Mesenchymal stem cell (in vitro differentiated cells and primary cell): ENCODE measurements at regions not wholly inside any gene's neighbourhood (a gene's known extent, or its start where the extent isn't known, plus 50 kb on each side); places are given as distances from the start of the nearest gene placed in this dataset.
A peak's percentile ranks its signal among the peaks of the same experiment; 100 is the strongest.

Experiments used
- DNase-seq: peaks from one replicate; pipeline ENCODE4 v3.0.0-alpha.2; 2013
- H2AFZ ChIP-seq: one replicate; pipeline ENCODE4 v1.6.1; 2013; ENCODE audit warnings: low read depth, mild to moderate bottlenecking, control low read depth, inconsistent platforms, low read length, moderate library complexity
- H2AK5ac ChIP-seq: 2 replicates; pipeline ENCODE4 v1.6.1; 2013; ENCODE audit warnings: low read length, moderate library complexity, mild to moderate bottlenecking, inconsistent platforms; ENCODE audit not compliant: severe bottlenecking
- H2BK120ac ChIP-seq: one replicate; pipeline ENCODE4 v1.6.1; 2013; ENCODE audit warnings: low read depth, mild to moderate bottlenecking, inconsistent platforms, low read length, moderate library complexity
- H2BK12ac ChIP-seq, 2 experiments: one replicate each; pipeline ENCODE4 v1.6.1; 2013; ENCODE audit warnings: inconsistent platforms in 2 of 2, low read length in 2 of 2, mild to moderate bottlenecking in 2 of 2, moderate library complexity in 2 of 2, control low read depth in 1 of 2
- H2BK15ac ChIP-seq: one replicate; pipeline ENCODE4 v1.6.1; 2013; ENCODE audit warnings: mild to moderate bottlenecking, low read depth, inconsistent platforms; ENCODE audit not compliant: poor library complexity, severe bottlenecking
- H2BK5ac ChIP-seq: 2 replicates; pipeline ENCODE4 v1.6.1; 2013; ENCODE audit warnings: low read depth, mild to moderate bottlenecking, low read length, control low read depth, inconsistent platforms; ENCODE audit not compliant: poor library complexity, severe bottlenecking
- H3K14ac ChIP-seq, 2 experiments: one replicate each; pipeline ENCODE4 v1.6.1; 2013; ENCODE audit warnings: inconsistent platforms in 2 of 2, low read length in 2 of 2, control low read depth in 1 of 2, mild to moderate bottlenecking in 1 of 2, moderate library complexity in 1 of 2
- H3K18ac ChIP-seq, 2 experiments: one replicate each; pipeline ENCODE4 v1.6.1; 2013; ENCODE audit warnings: inconsistent platforms in 2 of 2, low read length in 2 of 2, control low read depth in 1 of 2, low read depth in 1 of 2, mild to moderate bottlenecking in 1 of 2
- H3K23ac ChIP-seq, 2 experiments: one replicate each; pipeline ENCODE4 v1.6.1; 2013; ENCODE audit warnings: inconsistent platforms in 2 of 2, low read length in 2 of 2, mild to moderate bottlenecking in 2 of 2, moderate library complexity in 2 of 2, control low read depth in 1 of 2
- H3K27ac ChIP-seq: 2 replicates; pipeline ENCODE4 v1.5.1; 2013; ENCODE audit warnings: mild to moderate bottlenecking, moderate library complexity, low read length, control low read depth, inconsistent platforms; ENCODE audit not compliant: poor library complexity, severe bottlenecking
- H3K27me3 ChIP-seq, 2 experiments: 2 replicates each; pipeline versions ENCODE4 v1.6.1 to v1.7.0; 2013; ENCODE audit warnings: low read length in 2 of 2, mild to moderate bottlenecking in 2 of 2, moderate library complexity in 2 of 2, control low read depth in 1 of 2, inconsistent platforms in 1 of 2; ENCODE audit not compliant: control insufficient read depth in 1 of 2, insufficient read depth in 1 of 2
- H3K36me3 ChIP-seq, 2 experiments: 2 replicates each; pipeline versions ENCODE4 v1.6.1 to v1.7.0; 2013; ENCODE audit warnings: low read length in 2 of 2, control low read depth in 1 of 2, inconsistent platforms in 1 of 2, low read depth in 1 of 2, mild to moderate bottlenecking in 1 of 2; ENCODE audit not compliant: insufficient read depth in 2 of 2, control insufficient read depth in 1 of 2
- H3K4ac ChIP-seq, 2 experiments: one replicate each; pipeline ENCODE4 v1.6.1; 2013; ENCODE audit warnings: inconsistent platforms in 2 of 2, low read length in 2 of 2, mild to moderate bottlenecking in 2 of 2, moderate library complexity in 2 of 2, control low read depth in 1 of 2, low read depth in 1 of 2
- H3K4me1 ChIP-seq: 2 replicates; pipeline ENCODE4 v1.6.1; 2013; ENCODE audit warnings: low read depth, low read length, control low read depth; ENCODE audit not compliant: control insufficient read depth, insufficient read depth
- H3K4me2 ChIP-seq: 2 replicates; pipeline ENCODE4 v1.6.1; 2013; ENCODE audit warnings: low read length, mild to moderate bottlenecking, inconsistent platforms; ENCODE audit not compliant: poor library complexity, severe bottlenecking
- H3K4me3 ChIP-seq, 2 experiments: 2 replicates each; pipeline versions ENCODE4 v1.5.1 to v1.7.0; 2013; ENCODE audit warnings: low read length in 2 of 2, mild to moderate bottlenecking in 2 of 2, control low read depth in 1 of 2, low read depth in 1 of 2; ENCODE audit not compliant: insufficient read depth in 1 of 2
- H3K79me1 ChIP-seq: replicated peaks from 2 replicates; pipeline ENCODE4 v1.6.1; 2013; ENCODE audit warnings: mild to moderate bottlenecking, control low read depth, low read length, inconsistent platforms; ENCODE audit not compliant: poor library complexity, severe bottlenecking
- H3K9ac ChIP-seq: 2 replicates; pipeline ENCODE4 v1.7.0; 2013; ENCODE audit warnings: mild to moderate bottlenecking, low read length, moderate library complexity
- H3K9me3 ChIP-seq: 2 replicates; pipeline ENCODE4 v1.7.0; 2013; ENCODE audit warnings: mild to moderate bottlenecking, low read length; ENCODE audit not compliant: control insufficient read depth
- H4K8ac ChIP-seq: one replicate; pipeline ENCODE4 v1.6.1; 2013; ENCODE audit warnings: inconsistent platforms, mild to moderate bottlenecking, low read length, moderate library complexity
- H4K91ac ChIP-seq: one replicate; pipeline ENCODE4 v1.6.1; 2013; ENCODE audit warnings: mild to moderate bottlenecking, low read length, inconsistent platforms
- WGBS: methylation state at CpG from one replicate; pipeline ENCODE4 v1.1.7; 2013; ENCODE audit warnings: mixed read lengths; 5-methylcytosine and 5-hydroxymethylcytosine counted together

DNA sequence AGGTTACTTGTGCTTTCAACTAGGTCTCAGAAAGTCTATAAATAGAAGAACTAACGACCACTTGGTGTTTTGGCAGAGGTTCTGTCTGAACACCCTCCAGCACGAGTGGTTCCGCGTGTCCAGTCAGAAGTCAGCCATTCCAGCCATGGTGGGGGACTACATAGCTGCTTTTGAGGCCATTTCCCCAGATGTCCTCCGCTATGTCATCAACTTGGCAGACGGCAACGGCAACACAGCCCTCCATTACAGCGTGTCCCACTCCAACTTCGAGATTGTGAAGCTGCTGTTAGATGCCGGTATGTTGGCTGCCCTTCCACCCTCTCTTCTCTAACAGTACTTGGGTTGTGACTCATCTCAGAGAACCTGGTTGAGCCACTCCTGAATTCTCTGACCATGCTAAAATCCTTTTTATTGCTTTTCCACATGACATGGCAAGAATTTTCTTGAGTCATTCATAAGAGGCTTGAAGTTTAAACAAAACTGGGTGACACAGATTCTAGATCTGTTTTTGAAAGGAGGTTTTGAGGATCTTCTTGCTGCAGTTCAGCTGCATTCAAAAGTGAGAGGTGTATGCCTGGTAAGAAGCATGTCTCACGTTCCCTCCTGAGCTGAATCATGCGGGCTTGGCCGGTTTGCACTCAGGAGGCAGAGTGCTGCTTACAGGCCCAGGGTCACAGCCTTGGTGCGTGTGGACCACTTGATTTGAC lies 103.1 kb upstream of the DMRT1 start:
- H2BK12ac ChIP-seq = peak overlapping the region; percentile 11 to 71
- no peak overlapping the region for H3K14ac ChIP-seq
- H3K4me3 ChIP-seq = peak overlapping the region in 1 of 2 experiments; percentile 30
- H3K36me3 ChIP-seq = peaks cover 21 to 75% of the 10 kb centered on the region in 2 experiments
- no peak overlapping the region for H3K23ac ChIP-seq
- WGBS = 46% methylated on average over 14 of the region's 14 CpGs
- peak overlapping the region in 1 of 2 experiments; percentile 71 for H3K4ac ChIP-seq
- peak overlapping the region; percentile 71 for H4K8ac ChIP-seq
- H3K18ac ChIP-seq = peak overlapping the region; percentile 67 to 87
- no peaks in the 10 kb centered on the region for H3K27me3 ChIP-seq
- H2AFZ ChIP-seq = no peak overlapping the region
- H3K79me1 ChIP-seq = peaks cover 3% of the 10 kb centered on the region
- H4K91ac ChIP-seq = peak overlapping the region; percentile 60
- H3K27ac ChIP-seq = peak overlapping the region; percentile 75
- no peak overlapping the region for H2BK15ac ChIP-seq
- H2BK120ac ChIP-seq = peak overlapping the region; percentile 24
- H2AK5ac ChIP-seq = peak overlapping the region; percentile 32
- H3K9ac ChIP-seq = peak overlapping the region; percentile 80
- peaks cover 16% of the 10 kb centered on the region for H3K4me1 ChIP-seq
- H2BK5ac ChIP-seq = peak overlapping the region; percentile 57
- H3K9me3 ChIP-seq = no peaks in the 10 kb centered on the region
- H3K4me2 ChIP-seq = no peak overlapping the region
- peak; percentile 97 for DNase-seq

DNA sequence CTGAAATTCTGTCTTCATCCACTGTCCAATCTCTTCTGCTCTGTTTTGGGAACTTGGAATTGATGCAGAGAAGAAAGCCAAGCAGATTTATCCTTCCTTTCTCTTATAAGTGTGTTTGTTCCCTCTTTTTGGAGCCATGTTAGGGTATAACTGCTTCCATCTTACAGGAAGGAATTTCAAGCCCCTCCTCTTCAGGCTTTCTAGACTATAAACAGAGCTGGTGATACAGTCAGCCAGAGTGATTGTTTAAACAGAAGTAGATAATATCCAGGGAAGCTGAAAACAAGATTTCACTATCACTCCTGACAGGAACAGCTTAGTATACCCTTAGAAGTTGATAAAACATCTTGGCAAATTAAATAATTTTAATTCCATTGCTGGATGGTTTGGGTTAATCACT lies 102.1 kb upstream of the DMRT1 start:
- Histone ChIP-seq H3K4me2 (no peak overlapping the region), H3K27ac (peak overlapping the region; percentile 73), H3K27me3 (no peaks in the 10 kb centered on the region), H3K4me1 (peaks cover 14% of the 10 kb centered on the region), H4K8ac (no peak overlapping the region), H2BK12ac (no peak overlapping the region), H3K18ac (no peak overlapping the region), H2BK5ac (no peak overlapping the region), H3K9ac (peak overlapping the region; percentile 80), H2BK15ac (no peak overlapping the region), H2BK120ac (no peak overlapping the region), H3K4ac (no peak overlapping the region), H3K23ac (no peak overlapping the region), H3K14ac (no peak overlapping the region), H3K4me3 (no peak overlapping the region), H3K9me3 (no peaks in the 10 kb centered on the region), H2AFZ (no peak overlapping the region), H3K79me1 (peaks cover 3% of the 10 kb centered on the region), H3K36me3 (peaks cover 22 to 81% of the 10 kb centered on the region in 2 experiments), H4K91ac (no peak overlapping the region), H2AK5ac (no peak overlapping the region)
- peak; percentile 27 for DNase-seq

DNA sequence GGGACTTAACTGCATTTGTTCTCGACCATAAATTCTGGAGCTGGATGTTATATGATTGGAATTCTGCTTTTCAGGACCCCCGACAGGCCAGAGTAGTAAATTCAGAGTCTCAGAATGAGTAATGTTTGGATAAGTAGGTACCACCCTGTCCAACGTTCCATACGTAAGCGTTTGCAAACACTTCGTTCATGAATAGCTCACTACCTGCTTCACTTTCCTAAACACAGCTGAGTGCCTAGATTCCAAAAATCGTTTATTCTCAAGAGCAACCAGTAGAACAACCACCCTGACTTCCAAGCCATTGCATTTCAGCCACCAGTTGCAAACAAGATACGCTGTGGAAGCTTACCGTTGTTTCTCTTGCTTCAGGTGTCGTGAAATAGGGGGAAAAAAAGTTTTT lies 101.3 kb upstream of the DMRT1 start:
- no peak overlapping the region for H2BK15ac ChIP-seq
- H2AFZ ChIP-seq = no peak overlapping the region
- H3K9ac ChIP-seq = no peak overlapping the region
- peaks cover 3% of the 10 kb centered on the region for H3K79me1 ChIP-seq
- WGBS = 83% methylated on average over 7 of the region's 10 CpGs
- peaks cover 11% of the 10 kb centered on the region for H3K4me1 ChIP-seq
- DNase-seq = no peak
- no peak overlapping the region for H3K18ac ChIP-seq
- H3K23ac ChIP-seq = no peak overlapping the region
- no peaks in the 10 kb centered on the region for H3K27me3 ChIP-seq
- no peak overlapping the region for H3K4me3 ChIP-seq
- no peak overlapping the region for H3K27ac ChIP-seq
- no peaks in the 10 kb centered on the region for H3K9me3 ChIP-seq
- no peak overlapping the region for H4K91ac ChIP-seq
- H3K14ac ChIP-seq = no peak overlapping the region
- H3K36me3 ChIP-seq = peaks cover 30 to 88% of the 10 kb centered on the region in 2 experiments
- H2BK120ac ChIP-seq = no peak overlapping the region
- H2BK12ac ChIP-seq = no peak overlapping the region
- H3K4me2 ChIP-seq = no peak overlapping the region
- H4K8ac ChIP-seq = no peak overlapping the region
- H3K4ac ChIP-seq = no peak overlapping the region
- no peak overlapping the region for H2BK5ac ChIP-seq
- no peak overlapping the region for H2AK5ac ChIP-seq

DNA sequence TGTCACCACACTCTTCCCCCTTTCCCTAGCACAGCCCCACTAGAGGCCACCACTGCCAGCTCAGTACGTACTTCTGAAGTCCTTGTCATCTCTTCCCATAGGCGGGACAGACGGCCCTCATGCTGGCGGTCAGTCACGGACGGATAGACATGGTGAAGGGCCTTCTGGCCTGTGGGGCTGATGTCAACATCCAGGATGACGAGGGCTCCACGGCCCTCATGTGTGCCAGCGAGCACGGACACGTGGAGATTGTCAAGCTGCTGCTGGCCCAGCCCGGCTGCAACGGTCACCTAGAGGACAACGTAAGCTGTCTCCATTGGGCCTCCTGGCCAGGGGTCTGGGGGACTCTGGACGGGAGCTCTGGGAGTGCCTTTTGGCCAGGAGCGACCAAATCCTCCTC lies 99.4 kb upstream of the DMRT1 start:
- H2BK12ac ChIP-seq = no peak overlapping the region
- 98% methylated on average over 16 of the region's 16 CpGs for WGBS
- no peak for DNase-seq
- no peak overlapping the region for H3K4ac ChIP-seq
- H3K4me2 ChIP-seq = no peak overlapping the region
- no peak overlapping the region for H3K14ac ChIP-seq
- H3K79me1 ChIP-seq = peaks cover 3% of the 10 kb centered on the region
- no peak overlapping the region for H3K27ac ChIP-seq
- no peak overlapping the region for H2AFZ ChIP-seq
- H3K9ac ChIP-seq = no peak overlapping the region
- H2BK5ac ChIP-seq = no peak overlapping the region
- peaks cover 6% of the 10 kb centered on the region for H3K4me1 ChIP-seq
- H4K91ac ChIP-seq = no peak overlapping the region
- no peaks in the 10 kb centered on the region for H3K27me3 ChIP-seq
- H2BK120ac ChIP-seq = no peak overlapping the region
- no peak overlapping the region for H2BK15ac ChIP-seq
- H3K9me3 ChIP-seq = no peaks in the 10 kb centered on the region
- H3K36me3 ChIP-seq = peaks cover 34 to 84% of the 10 kb centered on the region in 2 experiments
- H3K18ac ChIP-seq = no peak overlapping the region
- H4K8ac ChIP-seq = no peak overlapping the region
- H3K4me3 ChIP-seq = no peak overlapping the region
- H3K23ac ChIP-seq = no peak overlapping the region
- peak overlapping the region; percentile 3 for H2AK5ac ChIP-seq
